ENCODE measurements at regions not wholly inside any gene's neighbourhood (a gene's known extent, or its start where the extent isn't known, plus 50 kb on each side); places are given as distances from the start of the nearest gene placed in this dataset.
A peak's percentile ranks its signal among the peaks of the same experiment; 100 is the strongest.

GRCh38 chr4:123870216-123870876 is 473.8 kb downstream of the SPRY1 start:
- DNase-seq (ENCODE audit: low read depth, low spot score) = no peak

GRCh38 chr4:123871341-123871740 is 474.7 kb downstream of the SPRY1 start:
- DNase-seq (ENCODE audit: low read depth, low spot score) = peak; percentile 47

DNA sequence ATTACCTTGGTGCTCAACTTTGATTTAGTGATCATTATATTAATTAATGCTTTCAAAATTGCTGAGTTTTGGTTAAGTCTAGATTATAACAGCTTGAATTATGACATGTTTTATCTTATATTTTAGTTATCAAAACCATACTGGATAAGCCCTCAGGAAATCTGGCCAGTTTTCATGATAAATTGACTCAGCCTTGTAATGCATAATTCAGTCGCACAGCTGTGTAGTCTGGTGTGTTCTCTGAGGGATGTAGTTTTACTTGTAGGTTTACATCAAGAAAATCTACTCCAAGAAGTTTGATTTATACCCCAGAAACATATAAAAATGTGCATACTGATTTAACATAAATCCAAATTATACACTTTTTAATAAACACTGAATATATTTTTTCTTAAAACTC is 477.5 kb downstream of the SPRY1 start:
- DNase-seq (ENCODE audit: low read depth, low spot score) = no peak

DNA sequence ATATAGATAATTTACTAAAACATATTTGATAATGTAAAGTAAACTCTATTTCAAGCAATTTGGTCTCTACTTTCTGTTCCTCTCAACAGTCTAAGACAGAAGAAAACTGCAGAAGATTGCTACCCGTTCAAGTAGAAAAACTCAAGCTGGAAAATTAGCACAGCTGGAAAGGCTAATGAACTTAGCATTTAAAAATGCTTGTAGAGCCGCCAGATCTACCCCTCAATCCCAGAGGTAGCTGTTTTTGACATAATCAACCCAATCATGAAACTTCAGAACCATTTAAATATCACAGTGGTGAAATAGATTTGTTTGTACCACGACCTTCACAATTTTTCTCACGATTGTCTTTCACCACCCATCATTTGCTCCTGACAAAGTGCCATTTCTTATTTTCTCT is 479.5 kb downstream of the SPRY1 start:
- no peak for DNase-seq (ENCODE audit: low read depth, low spot score)

DNA sequence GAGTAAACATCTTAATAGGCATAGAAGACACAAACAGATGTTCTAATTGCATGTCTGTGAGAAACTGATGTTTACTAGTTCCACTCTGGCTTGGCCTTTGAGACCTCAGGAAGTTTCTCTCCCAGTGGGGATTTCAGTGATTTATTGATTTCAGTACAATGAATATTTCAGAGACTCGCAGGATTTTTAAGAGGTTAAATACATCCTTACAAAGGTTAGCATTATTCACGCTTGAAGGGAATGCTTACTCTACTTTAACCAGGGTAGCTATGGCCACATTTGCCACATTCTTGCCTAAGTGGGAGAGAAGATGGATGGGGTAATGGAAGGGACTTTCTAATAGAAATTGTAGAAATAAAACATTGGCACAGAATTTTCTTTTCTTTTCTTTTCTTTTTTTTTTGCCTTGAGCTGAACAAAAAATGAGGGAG is 480.1 kb downstream of the SPRY1 start:
- DNase-seq (ENCODE audit: low read depth, low spot score) = no peak

- DNase-seq (ENCODE audit: low read depth, low spot score) = no peak
Observed at GRCh38 chr4:123877551-123877950, 481.0 kb downstream of the SPRY1 start.

DNA sequence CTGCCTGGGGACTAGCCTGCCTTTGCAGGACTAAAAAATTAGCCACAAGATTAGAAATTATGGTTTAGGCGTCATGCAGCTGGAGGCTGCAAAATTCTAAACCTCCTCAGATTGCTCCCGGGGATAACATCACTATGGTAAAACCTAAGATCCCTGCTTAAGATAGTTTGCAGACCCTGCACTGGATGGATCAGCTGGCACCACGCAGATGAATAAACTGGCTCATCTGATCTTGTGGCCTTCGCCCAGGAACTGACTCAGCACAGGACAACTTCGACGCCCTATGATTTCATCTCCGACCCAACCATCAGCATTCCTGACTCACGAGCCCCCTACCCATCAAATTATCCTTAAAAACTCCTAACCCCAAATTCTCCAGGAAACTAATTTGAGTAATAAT is 482.4 kb downstream of the SPRY1 start:
- DNase-seq (ENCODE audit: low read depth, low spot score) = no peak

DNA sequence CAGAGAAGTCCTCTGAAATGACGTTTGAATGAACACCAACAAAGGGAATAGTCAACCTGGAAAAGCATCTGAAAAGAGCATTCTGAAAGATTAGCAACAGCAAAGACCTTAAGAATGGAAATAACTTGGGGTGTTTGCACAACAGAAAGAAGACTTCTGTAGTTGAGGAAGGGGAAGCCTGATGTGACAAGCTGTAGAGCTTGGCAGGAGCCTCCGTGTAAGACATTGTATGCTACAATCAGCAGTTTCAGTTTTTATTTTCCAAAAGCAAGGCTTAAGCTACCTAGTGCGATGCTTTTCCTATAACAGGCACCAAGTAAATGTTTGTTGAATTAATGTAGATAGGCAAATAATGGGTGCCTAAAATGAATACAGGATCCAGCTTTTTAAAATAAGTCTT is 484.0 kb downstream of the SPRY1 start:
- DNase-seq (ENCODE audit: low read depth, low spot score) = no peak

GRCh38 chr4:123884922-123885321 is 488.3 kb downstream of the SPRY1 start:
- no peak for DNase-seq (ENCODE audit: low read depth, low spot score)

- no peak for DNase-seq (ENCODE audit: low read depth, low spot score)
Observed at GRCh38 chr4:123889507-123889906, 492.9 kb downstream of the SPRY1 start.

- DNase-seq (ENCODE audit: low read depth, low spot score) = no peak
Observed at GRCh38 chr4:123890889-123891288, 494.3 kb downstream of the SPRY1 start.

GRCh38 chr4:123891881-123892280 is 495.3 kb downstream of the SPRY1 start:
- DNase-seq (ENCODE audit: low read depth, low spot score) = no peak

DNA sequence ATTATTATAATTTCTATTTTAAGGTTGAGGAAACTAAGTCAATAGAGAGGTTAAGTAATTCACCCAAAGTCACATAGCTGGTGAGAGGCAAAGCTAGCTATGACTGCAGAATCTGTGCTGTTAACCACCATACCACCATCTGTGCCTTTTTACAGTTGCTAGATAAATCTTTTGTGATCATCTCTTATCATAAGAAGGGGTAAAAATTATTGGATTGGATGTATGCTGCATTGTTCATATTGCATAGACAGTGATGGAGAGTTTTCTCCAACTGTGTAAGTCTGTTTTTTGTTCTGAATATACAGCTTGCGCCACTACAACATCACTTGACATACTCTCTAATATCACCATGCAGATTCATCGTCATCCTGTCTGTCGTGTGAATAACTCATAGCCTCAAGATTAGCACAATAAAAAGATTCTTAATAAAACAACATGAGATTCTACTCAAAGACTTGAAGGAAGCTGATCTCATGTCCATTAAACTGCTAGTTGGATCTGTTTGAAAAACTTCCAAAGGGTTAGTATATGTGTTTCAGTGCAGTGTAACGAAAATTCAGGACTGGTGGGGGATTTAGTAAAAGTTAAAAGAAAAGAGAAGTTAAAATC is 495.9 kb downstream of the SPRY1 start:
- DNase-seq (ENCODE audit: low read depth, low spot score) = no peak

- DNase-seq (ENCODE audit: low read depth, low spot score) = no peak
Observed at GRCh38 chr4:123893011-123893981, 496.7 kb downstream of the SPRY1 start.

GRCh38 chr4:123896446-123897071 is 500.0 kb downstream of the SPRY1 start:
- DNase-seq (ENCODE audit: low read depth, low spot score) = no peak

- no peak for DNase-seq (ENCODE audit: low read depth, low spot score)
Observed at GRCh38 chr4:123898946-123899666, 502.5 kb downstream of the SPRY1 start.

- no peak for DNase-seq (ENCODE audit: low read depth, low spot score)
Observed at GRCh38 chr4:123904882-123905281, 508.3 kb downstream of the SPRY1 start.

- DNase-seq (ENCODE audit: low read depth, low spot score) = no peak
Observed at GRCh38 chr4:123913598-123913997, 517.0 kb downstream of the SPRY1 start.

GRCh38 chr4:123916821-123917220 is 520.2 kb downstream of the SPRY1 start:
- DNase-seq (ENCODE audit: low read depth, low spot score) = no peak

DNA sequence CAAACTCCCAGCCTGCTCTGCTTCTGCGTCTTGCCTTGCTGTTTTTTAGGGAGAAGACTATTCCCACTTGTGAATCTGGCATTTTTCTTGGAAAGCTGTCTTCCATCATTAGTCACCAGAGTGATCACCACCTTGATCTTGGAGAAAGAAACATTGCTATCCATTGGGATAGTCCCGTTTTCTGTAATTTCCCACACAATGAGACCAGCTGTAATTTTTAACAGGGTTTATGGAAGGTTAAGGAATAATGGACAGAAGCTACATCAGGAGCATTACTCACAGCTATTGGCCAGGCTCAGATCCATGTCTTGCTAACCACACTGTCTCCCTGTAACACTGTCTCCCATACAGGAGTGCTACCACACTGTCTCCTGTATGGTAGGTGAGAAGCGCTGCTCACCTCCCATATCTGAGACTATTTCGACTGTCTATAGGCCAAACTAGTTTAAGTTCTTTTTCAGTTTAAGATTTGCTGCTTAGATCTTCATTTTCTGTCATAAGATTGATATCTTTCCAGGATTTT is 523.0 kb downstream of the SPRY1 start:
- no peak for DNase-seq (ENCODE audit: low read depth, low spot score)

DNA sequence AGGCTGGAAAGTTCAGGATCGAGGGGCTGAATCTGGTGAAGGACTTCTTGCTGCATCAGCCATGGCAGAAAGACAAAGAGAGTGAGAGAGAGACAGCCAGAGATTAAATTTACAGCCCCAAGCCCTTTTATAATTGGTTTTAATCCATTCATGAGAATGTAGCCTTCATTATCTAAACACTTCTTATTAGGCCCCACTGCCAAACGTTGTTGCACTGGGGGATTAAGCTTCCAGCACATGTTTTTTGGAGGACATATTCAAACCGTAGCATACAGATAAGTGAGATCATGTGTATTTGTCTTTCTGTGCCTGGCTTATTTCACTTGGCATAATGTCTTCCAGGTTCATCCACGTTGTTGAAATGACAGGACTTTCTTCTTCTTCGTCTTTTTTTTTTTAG is 524.7 kb downstream of the SPRY1 start:
- DNase-seq (ENCODE audit: low read depth, low spot score) = no peak

Data from ELF-1 (cell line).